Activated CD8-positive, alpha-beta memory T cell treated with anti-CD3 and anti-CD28 coated beads for 24 hours (primary cell): ENCODE measurements at regions not wholly inside any gene's neighbourhood (a gene's known extent, or its start where the extent isn't known, plus 50 kb on each side); places are given as distances from the start of the nearest gene placed in this dataset.
"Not testable (repeated sequence)": the region's sequence is repeated elsewhere in the genome, so short reads cannot be mapped to it uniquely, and the experiment has no call there.

Source experiments
- DNase-seq: peaks from one replicate; pipeline ENCODE4 v3.0.0-alpha.2; 2020

GRCh38 chr2:226467221-226467620, 332.4 kb downstream of the IRS1 start:
- DNase-seq: no peak

DNA sequence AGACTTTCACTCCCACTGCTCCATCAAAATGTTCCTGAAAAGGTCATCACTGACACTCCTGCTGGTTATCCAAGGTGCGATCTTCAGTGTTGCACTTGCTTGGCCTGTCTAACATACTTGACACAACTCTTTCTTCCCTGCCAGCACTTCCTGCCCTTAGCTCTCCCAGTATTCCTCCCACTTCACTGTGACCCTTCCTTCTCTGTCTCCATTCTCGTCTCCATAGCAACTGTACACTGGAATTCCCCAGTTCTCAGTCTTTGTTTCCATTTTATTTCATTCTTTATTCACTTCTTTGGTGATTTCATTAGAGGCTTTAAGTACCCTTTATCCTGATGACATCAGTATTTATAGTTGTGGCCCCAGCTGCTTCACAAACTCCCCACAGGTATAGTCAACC, 333.0 kb downstream of the IRS1 start:
- no peak for DNase-seq

GRCh38 chr2:226466124-226466523, 333.5 kb downstream of the IRS1 start:
- DNase-seq: no peak

GRCh38 chr2:226464380-226464779, 335.2 kb downstream of the IRS1 start:
- DNase-seq: no peak

- no peak for DNase-seq
These were observed 336.5 kb downstream of the IRS1 start for GRCh38 chr2:226463154-226463553.

GRCh38 chr2:226461981-226462380, 337.6 kb downstream of the IRS1 start:
- DNase-seq: no peak

DNA sequence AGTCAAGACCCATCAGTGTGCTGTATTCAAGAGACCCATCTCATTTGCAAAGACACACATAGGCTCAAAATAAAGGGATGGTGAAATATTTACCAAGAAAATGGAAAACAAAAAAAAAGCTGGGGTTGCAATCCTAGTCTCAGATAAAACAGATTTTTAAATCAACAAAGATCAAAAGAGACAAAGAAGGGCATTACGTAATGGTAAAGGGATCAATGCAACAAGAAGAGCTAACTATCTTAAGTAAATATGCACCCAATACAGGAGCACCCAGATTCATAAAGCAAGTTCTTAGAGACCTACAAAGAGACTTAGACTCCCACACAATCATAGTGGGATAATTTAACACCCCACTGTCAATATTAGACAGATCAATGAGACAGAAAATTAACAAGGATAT, 343.5 kb downstream of the IRS1 start:
- DNase-seq: not testable (repeated sequence)

- DNase-seq: no peak
These were observed 346.9 kb downstream of the IRS1 start for GRCh38 chr2:226452768-226453167.

GRCh38 chr2:226451486-226451885, 348.1 kb downstream of the IRS1 start:
- DNase-seq: no peak

GRCh38 chr2:226450141-226450540, 349.5 kb downstream of the IRS1 start:
- DNase-seq: no peak

GRCh38 chr2:226447338-226448300, 352.0 kb downstream of the IRS1 start:
- DNase-seq: no peak

GRCh38 chr2:226446406-226447001, 353.1 kb downstream of the IRS1 start:
- DNase-seq: no peak

- DNase-seq: no peak
These were observed 354.3 kb downstream of the IRS1 start for GRCh38 chr2:226445216-226445861.

- no peak for DNase-seq
These were observed 356.5 kb downstream of the IRS1 start for GRCh38 chr2:226443112-226443511.

DNA sequence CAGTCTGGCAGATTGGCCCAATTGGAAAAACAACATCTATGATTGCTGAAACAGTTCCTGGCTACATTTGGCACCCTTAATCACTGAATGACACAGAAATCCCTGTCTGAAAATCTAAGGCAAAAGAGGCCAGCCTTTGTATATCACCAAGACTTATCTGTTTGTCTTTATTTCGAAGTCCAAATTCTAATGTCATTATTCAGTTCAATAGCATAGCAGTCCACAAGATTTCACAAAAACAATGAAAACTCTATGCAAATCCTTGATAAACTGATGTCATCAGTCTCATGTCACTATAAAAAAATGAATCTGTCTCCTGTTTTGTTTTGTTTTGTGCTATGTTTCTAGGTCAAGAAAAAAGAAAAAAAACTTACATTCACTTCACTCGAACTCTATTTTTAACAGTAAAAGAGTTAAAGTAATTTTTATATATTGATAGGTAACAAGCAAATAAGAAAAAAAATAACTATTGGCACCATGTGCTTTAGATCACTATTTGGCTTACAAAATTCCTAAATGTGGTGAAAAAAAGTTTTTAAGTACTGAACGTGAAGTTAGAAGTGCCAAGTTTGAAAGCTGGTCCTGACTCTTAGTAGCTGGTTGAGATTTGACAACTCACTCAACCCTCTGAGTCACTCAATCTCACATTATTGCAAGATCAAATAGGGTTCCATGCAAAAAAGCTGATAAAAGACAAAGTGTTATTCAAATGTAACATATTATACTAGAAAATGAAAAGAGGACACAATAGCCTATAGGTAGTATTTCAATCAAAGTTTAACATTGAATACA, 359.3 kb downstream of the IRS1 start:
- no peak for DNase-seq

GRCh38 chr2:226439337-226439736, 360.3 kb downstream of the IRS1 start:
- no peak for DNase-seq

GRCh38 chr2:226435146-226435545, 364.5 kb downstream of the IRS1 start:
- DNase-seq: no peak

- no peak for DNase-seq
These were observed 364.9 kb downstream of the IRS1 start for GRCh38 chr2:226434702-226435101.

- DNase-seq: no peak
These were observed 368.2 kb downstream of the IRS1 start for GRCh38 chr2:226431288-226431948.

GRCh38 chr2:226429476-226429875, 370.1 kb downstream of the IRS1 start:
- DNase-seq: no peak

- DNase-seq: no peak
These were observed 371.9 kb downstream of the IRS1 start for GRCh38 chr2:226427538-226428307.

DNA sequence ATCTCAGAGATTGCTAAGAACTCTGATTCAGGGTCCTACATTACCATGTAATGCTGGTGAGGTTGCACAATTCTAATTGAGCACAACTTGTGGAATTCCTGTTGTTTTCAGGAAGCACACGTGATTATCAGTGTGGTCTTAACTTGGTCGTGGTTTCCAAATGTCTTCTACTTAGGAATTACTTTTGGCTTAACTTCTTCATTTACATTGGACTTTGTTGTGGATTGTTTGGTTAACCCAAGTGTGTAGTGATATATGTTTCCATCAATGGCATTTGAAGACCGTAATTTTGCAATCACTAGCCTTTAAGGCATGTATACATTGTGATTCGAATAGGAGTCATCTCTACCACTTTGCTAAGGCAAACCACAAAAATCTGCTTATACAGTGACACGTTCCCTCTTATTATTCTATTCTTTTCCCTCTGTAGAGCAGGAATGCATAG, 373.3 kb downstream of the IRS1 start:
- no peak for DNase-seq
